Neural cell (in vitro differentiated cells): ENCODE measurements at regions not wholly inside any gene's neighbourhood (a gene's known extent, or its start where the extent isn't known, plus 50 kb on each side); places are given as distances from the start of the nearest gene placed in this dataset.

ENCODE experiments used
- H2AFZ ChIP-seq: fragments of 200-600, 300-800 bp; sonication (generic), shearing (Covaris generic); 2 replicates; pipeline ENCODE4 v1.6.0; 2014; ENCODE audit warnings: low read depth, mild to moderate bottlenecking, antibody characterized with exemption, low read length, moderate library complexity
- H3F3A ChIP-seq: fragments of 200-600 bp; shearing (Covaris generic); 2 replicates; pipeline ENCODE4 v1.6.1; 2016; ENCODE audit warnings: mild to moderate bottlenecking, moderate library complexity, mixed read lengths, antibody characterized with exemption, low read length; ENCODE audit not compliant: insufficient read depth, poor library complexity, severe bottlenecking
- H3K27ac ChIP-seq: fragments of 200-600, 300-800 bp; sonication (generic), shearing (Covaris generic); 2 replicates; pipeline ENCODE4 v1.5.1; 2014; ENCODE audit warnings: mild to moderate bottlenecking, low read length, moderate library complexity
- H3K27me3 ChIP-seq: fragments of 300-800, 200-600 bp; sonication (generic), shearing (Covaris generic); 2 replicates; pipeline ENCODE4 v1.6.0; 2014; ENCODE audit warnings: mild to moderate bottlenecking, low read depth, low read length, moderate library complexity; ENCODE audit not compliant: insufficient read depth
- H3K36me3 ChIP-seq: fragments of 300-800, 200-600 bp; sonication (generic), shearing (Covaris generic); 2 replicates; pipeline ENCODE4 v1.5.1; 2014; ENCODE audit warnings: mild to moderate bottlenecking, antibody characterized with exemption, low read length, moderate library complexity; ENCODE audit not compliant: insufficient read depth
- H3K4me2 ChIP-seq: fragments of 300-800, 200-600 bp; sonication (generic), shearing (Covaris generic); 2 replicates; pipeline ENCODE4 v1.6.0; 2014; ENCODE audit warnings: mild to moderate bottlenecking, low read length
- H3K4me3 ChIP-seq: fragments of 300-800, 200-600 bp; sonication (generic), shearing (Covaris generic); 2 replicates; pipeline ENCODE4 v1.5.1; 2014; ENCODE audit warnings: mild to moderate bottlenecking, low read length, moderate library complexity
- H3K79me2 ChIP-seq: fragments of 200-600 bp; shearing (Covaris generic); replicated peaks from 2 replicates; pipeline ENCODE4 v1.6.0; 2014; ENCODE audit warnings: mild to moderate bottlenecking, low read length, moderate library complexity; ENCODE audit not compliant: insufficient read depth
- H3K9ac ChIP-seq: fragments of 300-800, 200-600 bp; sonication (generic), shearing (Covaris generic); 2 replicates; pipeline ENCODE4 v1.6.1; 2016; ENCODE audit warnings: mild to moderate bottlenecking, low read length, mixed read lengths
- H3K9me2 ChIP-seq: fragments of 200-600 bp; shearing (Covaris generic); 2 replicates; pipeline ENCODE4 v1.6.1; 2016; ENCODE audit warnings: mild to moderate bottlenecking, low read length, mixed read lengths; ENCODE audit not compliant: insufficient read depth
- H3K9me3 ChIP-seq: fragments of 200-600, 300-800 bp; sonication (generic), shearing (Covaris generic); 2 replicates; pipeline ENCODE4 v1.6.1; 2016; ENCODE audit warnings: mild to moderate bottlenecking, mixed run types, low read length, moderate library complexity, mixed read lengths
- H4K20me1 ChIP-seq: fragments of 200-600 bp; shearing (Covaris generic); 2 replicates; pipeline ENCODE4 v1.6.1; 2016; ENCODE audit warnings: mild to moderate bottlenecking, mixed run types; ENCODE audit not compliant: insufficient read depth
- EP300 ChIP-seq: fragments of 450-650 bp; conservative IDR thresholded peaks from 2 replicates; pipeline ENCODE4 v1.6.1; 2014; ENCODE audit warnings: antibody characterized with exemption, mild to moderate bottlenecking, moderate library complexity; ENCODE audit not compliant: poor library complexity, severe bottlenecking
- EZH2 ChIP-seq: fragments of 200-600, 300-800 bp; shearing (Covaris generic), sonication (generic); IDR thresholded peaks from 2 replicates; pipeline ENCODE4 v1.6.1; 2014; ENCODE audit warnings: antibody characterized with exemption, low read length, borderline replicate concordance, mild to moderate bottlenecking; ENCODE audit not compliant: insufficient read depth, poor library complexity, severe bottlenecking
- MXI1 ChIP-seq: fragments of 450-650 bp; conservative IDR thresholded peaks from 2 replicates; pipeline ENCODE4 v1.6.1; 2014; ENCODE audit warnings: antibody characterized with exemption, mild to moderate bottlenecking; ENCODE audit not compliant: poor library complexity, severe bottlenecking
- POLR2AphosphoS5 ChIP-seq: IDR thresholded peaks from 2 replicates; pipeline ENCODE4 v1.6.1; 2012
- RAD21 ChIP-seq: fragments of 450-650 bp; conservative IDR thresholded peaks from 2 replicates; pipeline ENCODE4 v1.6.1; 2014; ENCODE audit warnings: antibody characterized with exemption, mild to moderate bottlenecking, moderate library complexity
- REST ChIP-seq: IDR thresholded peaks from 2 replicates; pipeline ENCODE4 v1.6.1; 2012; ENCODE audit warnings: borderline replicate concordance
- SMC3 ChIP-seq: fragments of 450-650 bp; conservative IDR thresholded peaks from 2 replicates; pipeline ENCODE4 v1.6.1; 2014; ENCODE audit warnings: antibody characterized with exemption, mild to moderate bottlenecking, moderate library complexity; ENCODE audit not compliant: poor library complexity
- TAF1 ChIP-seq: IDR thresholded peaks from 2 replicates; pipeline ENCODE4 v1.6.1; 2012; ENCODE audit warnings: low read depth
- TF ChIP-seq, protein P1 (sequence below): fragments of 450-650 bp; IDR thresholded peaks from 2 replicates; pipeline ENCODE4 v1.5.1; 2014; ENCODE audit warnings: antibody characterized with exemption, mild to moderate bottlenecking, moderate library complexity; ENCODE audit not compliant: poor library complexity, severe bottlenecking

DNA sequence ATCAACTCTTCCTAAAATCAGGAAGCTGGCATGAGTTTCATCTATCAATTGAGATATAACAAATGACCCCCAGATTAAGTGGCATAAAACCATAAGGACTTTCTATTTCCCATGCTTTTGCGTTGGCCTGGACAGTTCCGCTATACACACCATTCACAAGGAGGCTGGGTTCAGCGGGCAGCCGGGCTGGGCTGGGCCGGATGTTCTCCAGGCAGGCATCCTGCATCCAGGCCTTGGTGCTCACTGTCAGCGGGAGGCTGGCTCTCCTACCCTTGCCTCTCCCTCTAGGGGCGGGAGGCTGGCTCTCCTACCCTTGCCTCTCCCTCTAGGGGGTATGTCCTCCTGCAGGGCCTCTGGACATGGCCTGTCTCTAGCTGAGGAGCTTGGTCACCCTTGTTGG is 266.0 kb upstream of the ARRDC4 start:
- TF ChIP-seq REST (no peak), RAD21 (no peak), SMC3 (no peak), POLR2AphosphoS5 (no peak), EZH2 (no peak), EP300 (no peak), TAF1 (no peak), MXI1 (no peak)
- TF ChIP-seq, protein P1, sequence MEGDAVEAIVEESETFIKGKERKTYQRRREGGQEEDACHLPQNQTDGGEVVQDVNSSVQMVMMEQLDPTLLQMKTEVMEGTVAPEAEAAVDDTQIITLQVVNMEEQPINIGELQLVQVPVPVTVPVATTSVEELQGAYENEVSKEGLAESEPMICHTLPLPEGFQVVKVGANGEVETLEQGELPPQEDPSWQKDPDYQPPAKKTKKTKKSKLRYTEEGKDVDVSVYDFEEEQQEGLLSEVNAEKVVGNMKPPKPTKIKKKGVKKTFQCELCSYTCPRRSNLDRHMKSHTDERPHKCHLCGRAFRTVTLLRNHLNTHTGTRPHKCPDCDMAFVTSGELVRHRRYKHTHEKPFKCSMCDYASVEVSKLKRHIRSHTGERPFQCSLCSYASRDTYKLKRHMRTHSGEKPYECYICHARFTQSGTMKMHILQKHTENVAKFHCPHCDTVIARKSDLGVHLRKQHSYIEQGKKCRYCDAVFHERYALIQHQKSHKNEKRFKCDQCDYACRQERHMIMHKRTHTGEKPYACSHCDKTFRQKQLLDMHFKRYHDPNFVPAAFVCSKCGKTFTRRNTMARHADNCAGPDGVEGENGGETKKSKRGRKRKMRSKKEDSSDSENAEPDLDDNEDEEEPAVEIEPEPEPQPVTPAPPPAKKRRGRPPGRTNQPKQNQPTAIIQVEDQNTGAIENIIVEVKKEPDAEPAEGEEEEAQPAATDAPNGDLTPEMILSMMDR, result no peak
- no peak overlapping the region for H3K27ac ChIP-seq
- no peak overlapping the region for H3K9ac ChIP-seq
- H3F3A ChIP-seq, result no peaks in the 10 kb centered on the region
- no peak overlapping the region for H3K4me2 ChIP-seq
- H2AFZ ChIP-seq, result no peak overlapping the region
- no peaks in the 10 kb centered on the region for H3K36me3 ChIP-seq
- H3K79me2 ChIP-seq, result no peaks in the 10 kb centered on the region
- H4K20me1 ChIP-seq, result no peaks in the 10 kb centered on the region
- H3K4me3 ChIP-seq, result no peak overlapping the region
- peaks cover 3% of the 10 kb centered on the region for H3K9me3 ChIP-seq
- H3K27me3 ChIP-seq, result no peaks in the 10 kb centered on the region
- H3K9me2 ChIP-seq, result no peaks in the 10 kb centered on the region

GRCh38 chr15:97703400-97703799 is 257.1 kb upstream of the ARRDC4 start:
- Histone ChIP-seq H2AFZ (no peak overlapping the region), H4K20me1 (no peaks in the 10 kb centered on the region), H3K79me2 (no peaks in the 10 kb centered on the region), H3K27me3 (no peaks in the 10 kb centered on the region), H3K9me3 (no peaks in the 10 kb centered on the region), H3F3A (no peaks in the 10 kb centered on the region), H3K4me3 (no peak overlapping the region), H3K36me3 (no peaks in the 10 kb centered on the region), H3K27ac (no peak overlapping the region), H3K4me2 (no peak overlapping the region), H3K9ac (no peak overlapping the region), H3K9me2 (no peaks in the 10 kb centered on the region)
- TF ChIP-seq MXI1 (no peak), EP300 (no peak), RAD21 (no peak), POLR2AphosphoS5 (no peak), REST (no peak), EZH2 (no peak), TAF1 (no peak), SMC3 (no peak)
- TF ChIP-seq, protein P1, result no peak
